T follicular helper cell (primary cell): ENCODE measurements at regions not wholly inside any gene's neighbourhood (a gene's known extent, or its start where the extent isn't known, plus 50 kb on each side); places are given as distances from the start of the nearest gene placed in this dataset.
"Not testable (repeated sequence)": the region's sequence is repeated elsewhere in the genome, so short reads cannot be mapped to it uniquely, and the experiment has no call there.

Experiments
- DNase-seq: peaks from one replicate; pipeline ENCODE4 v3.0.0-alpha.2; 2020; ENCODE audit warnings: low read depth

- DNase-seq = no peak
Observed at GRCh38 chr6:99802396-99803031, 191.5 kb downstream of the MCHR2 start.

GRCh38 chr6:99808992-99809391 is 185.0 kb downstream of the MCHR2 start:
- DNase-seq = no peak

- DNase-seq = no peak
Observed at GRCh38 chr6:99810295-99810694, 183.7 kb downstream of the MCHR2 start.

- no peak for DNase-seq
Observed at GRCh38 chr6:99810942-99811620, 182.9 kb downstream of the MCHR2 start.

- DNase-seq = no peak
Observed at GRCh38 chr6:99811636-99812035, 182.4 kb downstream of the MCHR2 start.

GRCh38 chr6:99813565-99813964 is 180.5 kb downstream of the MCHR2 start:
- no peak for DNase-seq

- DNase-seq = no peak
Observed at GRCh38 chr6:99814230-99814928, 179.6 kb downstream of the MCHR2 start.

GRCh38 chr6:99816795-99817194 is 177.2 kb downstream of the MCHR2 start:
- no peak for DNase-seq

- no peak for DNase-seq
Observed at GRCh38 chr6:99818161-99818560, 175.9 kb downstream of the MCHR2 start.

- DNase-seq = no peak
Observed at GRCh38 chr6:99819853-99820252, 174.2 kb downstream of the MCHR2 start.

GRCh38 chr6:99821164-99821563 is 172.9 kb downstream of the MCHR2 start:
- DNase-seq = no peak

GRCh38 chr6:99822741-99823512 is 171.1 kb downstream of the MCHR2 start:
- DNase-seq = no peak

- not testable (repeated sequence) for DNase-seq
Observed at GRCh38 chr6:99823513-99824235, 170.3 kb downstream of the MCHR2 start.

GRCh38 chr6:99833034-99833433 is 161.0 kb downstream of the MCHR2 start:
- no peak for DNase-seq

- no peak for DNase-seq
Observed at GRCh38 chr6:99836471-99836870, 157.6 kb downstream of the MCHR2 start.

- no peak for DNase-seq
Observed at GRCh38 chr6:99838607-99839006, 155.4 kb downstream of the MCHR2 start.

GRCh38 chr6:99841297-99841696 is 152.7 kb downstream of the MCHR2 start:
- DNase-seq = no peak

- no peak for DNase-seq
Observed at GRCh38 chr6:99846006-99846405, 148.0 kb downstream of the MCHR2 start.

GRCh38 chr6:99850841-99851240 is 143.2 kb downstream of the MCHR2 start:
- no peak for DNase-seq

GRCh38 chr6:99852031-99852430 is 142.0 kb downstream of the MCHR2 start:
- DNase-seq = no peak

GRCh38 chr6:99867026-99867425 is 127.0 kb downstream of the MCHR2 start:
- DNase-seq = no peak
